ENCODE measurements at regions not wholly inside any gene's neighbourhood (a gene's known extent, or its start where the extent isn't known, plus 50 kb on each side); places are given as distances from the start of the nearest gene placed in this dataset.
A peak's percentile ranks its signal among the peaks of the same experiment; 100 is the strongest.

DNA sequence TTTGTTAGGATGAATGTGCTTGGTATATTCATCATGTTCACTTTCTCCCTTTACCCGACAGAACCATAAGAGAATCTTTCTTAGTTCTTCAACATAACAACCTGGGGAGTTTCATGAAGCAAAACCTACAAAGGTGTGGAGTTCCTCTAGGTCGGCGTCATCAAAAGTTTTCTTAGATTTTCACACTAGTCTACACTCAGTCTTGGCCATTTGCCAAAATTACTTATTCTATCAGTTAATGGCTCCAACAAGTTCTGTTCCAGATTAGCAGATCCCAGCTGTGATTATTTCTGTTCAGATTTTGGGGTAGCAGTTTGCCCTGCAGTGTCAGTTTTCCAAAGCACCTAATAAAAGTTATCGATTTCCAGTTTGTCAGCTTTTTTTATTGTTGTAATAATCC lies 935.8 kb upstream of the RAG2 start:
- Mint-ChIP-seq H3K4me3 (ENCODE audit: unreplicated experiment) (no peak overlapping the region), H3K9me3 (ENCODE audit: unreplicated experiment) (peaks cover 4% of the 10 kb centered on the region), H3K27me3 (ENCODE audit: low read depth, unreplicated experiment) (no peaks in the 10 kb centered on the region), H3K4me1 (ENCODE audit: low read depth, unreplicated experiment) (peaks cover 11% of the 10 kb centered on the region), H3K27ac (ENCODE audit: unreplicated experiment) (no peak overlapping the region), H3K36me3 (ENCODE audit: low read depth, unreplicated experiment) (no peaks in the 10 kb centered on the region)
- Histone ChIP-seq H4K20me1 (ENCODE audit: insufficient read depth, low read length) (no peaks in the 10 kb centered on the region), H3K36me3 (ENCODE audit: insufficient read depth, low read length) (no peaks in the 10 kb centered on the region), H3K4me2 (ENCODE audit: low read length) (no peak overlapping the region), H3K27ac (ENCODE audit: low read depth, low read length) (no peak overlapping the region), H3K9me3 (ENCODE audit: insufficient read depth, low read depth, low read length) (peaks cover 8% of the 10 kb centered on the region), H3K4me3 (ENCODE audit: insufficient read depth, low read depth, low read length) (no peak overlapping the region), H2AFZ (ENCODE audit: low read depth, low read length) (no peak overlapping the region), H3K27me3 (ENCODE audit: insufficient read depth, low read length) (no peaks in the 10 kb centered on the region), H3K4me1 (ENCODE audit: insufficient read depth, low read length) (no peaks in the 10 kb centered on the region), H3K9ac (ENCODE audit: low read length) (no peak overlapping the region), H3K79me2 (ENCODE audit: insufficient read depth, low read length) (no peaks in the 10 kb centered on the region)
- TF ChIP-seq EZH2 (IDR thresholded peaks at IDR 0.05; ENCODE audit: insufficient read depth, low read length): no peak
- FAIRE-seq: no peak
- DNase-seq (ENCODE audit: low read depth): no peak

DNA sequence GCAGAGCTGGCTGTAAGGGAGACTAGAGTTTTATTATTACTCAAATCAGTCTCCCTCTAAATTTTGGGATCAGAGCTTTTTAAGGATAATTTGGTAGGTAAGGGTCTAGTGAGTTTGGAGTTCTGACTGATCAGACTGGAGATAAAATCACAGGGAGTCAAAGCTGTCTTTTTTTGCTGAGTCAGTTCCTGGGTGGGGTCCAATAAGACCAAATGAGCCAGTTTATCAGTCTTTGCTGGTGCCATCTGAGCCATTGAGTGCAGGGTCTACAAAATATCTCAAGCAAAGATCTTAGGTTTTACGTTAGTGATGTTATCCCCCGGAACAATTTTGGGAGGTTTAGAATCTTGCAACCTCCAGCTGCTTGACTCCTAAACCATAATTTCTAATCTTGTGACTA lies 935.1 kb upstream of the RAG2 start:
- Histone ChIP-seq H4K20me1 (ENCODE audit: insufficient read depth, low read length) (no peaks in the 10 kb centered on the region), H3K4me3 (ENCODE audit: insufficient read depth, low read depth, low read length) (no peak overlapping the region), H2AFZ (ENCODE audit: low read depth, low read length) (no peak overlapping the region), H3K4me1 (ENCODE audit: insufficient read depth, low read length) (no peaks in the 10 kb centered on the region), H3K27ac (ENCODE audit: low read depth, low read length) (no peak overlapping the region), H3K9me3 (ENCODE audit: insufficient read depth, low read depth, low read length) (peaks cover 8% of the 10 kb centered on the region), H3K36me3 (ENCODE audit: insufficient read depth, low read length) (no peaks in the 10 kb centered on the region), H3K79me2 (ENCODE audit: insufficient read depth, low read length) (no peaks in the 10 kb centered on the region), H3K4me2 (ENCODE audit: low read length) (no peak overlapping the region), H3K9ac (ENCODE audit: low read length) (no peak overlapping the region), H3K27me3 (ENCODE audit: insufficient read depth, low read length) (no peaks in the 10 kb centered on the region)
- Mint-ChIP-seq H3K4me3 (ENCODE audit: unreplicated experiment) (no peak overlapping the region), H3K36me3 (ENCODE audit: low read depth, unreplicated experiment) (no peaks in the 10 kb centered on the region), H3K4me1 (ENCODE audit: low read depth, unreplicated experiment) (peaks cover 11% of the 10 kb centered on the region), H3K9me3 (ENCODE audit: unreplicated experiment) (peaks cover 6% of the 10 kb centered on the region), H3K27ac (ENCODE audit: unreplicated experiment) (no peak overlapping the region), H3K27me3 (ENCODE audit: low read depth, unreplicated experiment) (no peaks in the 10 kb centered on the region)
- TF ChIP-seq, protein P1, sequence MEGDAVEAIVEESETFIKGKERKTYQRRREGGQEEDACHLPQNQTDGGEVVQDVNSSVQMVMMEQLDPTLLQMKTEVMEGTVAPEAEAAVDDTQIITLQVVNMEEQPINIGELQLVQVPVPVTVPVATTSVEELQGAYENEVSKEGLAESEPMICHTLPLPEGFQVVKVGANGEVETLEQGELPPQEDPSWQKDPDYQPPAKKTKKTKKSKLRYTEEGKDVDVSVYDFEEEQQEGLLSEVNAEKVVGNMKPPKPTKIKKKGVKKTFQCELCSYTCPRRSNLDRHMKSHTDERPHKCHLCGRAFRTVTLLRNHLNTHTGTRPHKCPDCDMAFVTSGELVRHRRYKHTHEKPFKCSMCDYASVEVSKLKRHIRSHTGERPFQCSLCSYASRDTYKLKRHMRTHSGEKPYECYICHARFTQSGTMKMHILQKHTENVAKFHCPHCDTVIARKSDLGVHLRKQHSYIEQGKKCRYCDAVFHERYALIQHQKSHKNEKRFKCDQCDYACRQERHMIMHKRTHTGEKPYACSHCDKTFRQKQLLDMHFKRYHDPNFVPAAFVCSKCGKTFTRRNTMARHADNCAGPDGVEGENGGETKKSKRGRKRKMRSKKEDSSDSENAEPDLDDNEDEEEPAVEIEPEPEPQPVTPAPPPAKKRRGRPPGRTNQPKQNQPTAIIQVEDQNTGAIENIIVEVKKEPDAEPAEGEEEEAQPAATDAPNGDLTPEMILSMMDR (IDR thresholded peaks at IDR 0.05; ENCODE audit: insufficient read depth, low read depth, low read length): no peak
- no peak for DNase-seq (ENCODE audit: low read depth)
- no peak for FAIRE-seq

DNA sequence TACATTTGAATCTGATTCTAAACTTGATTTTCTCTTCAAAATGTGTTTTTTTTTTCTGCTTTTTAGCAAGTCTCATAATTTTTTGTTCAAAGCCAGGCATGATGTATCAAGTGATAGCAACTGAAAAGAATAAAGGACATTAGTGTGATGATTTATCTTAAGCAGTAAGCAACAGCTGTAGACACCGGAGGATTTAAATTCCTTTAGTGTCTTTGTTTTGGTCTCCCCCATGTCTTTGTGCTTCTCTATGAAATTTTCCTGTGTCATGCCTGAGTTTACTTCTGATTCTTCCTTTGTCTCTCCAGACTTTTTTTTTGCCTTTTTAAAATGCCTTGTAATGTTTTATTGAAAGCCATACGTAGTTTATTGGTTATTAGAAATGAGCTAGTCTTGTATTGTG lies 934.2 kb upstream of the RAG2 start:
- DNase-seq (ENCODE audit: low read depth) (no peak), FAIRE-seq (no peak)
- Histone ChIP-seq H2AFZ (ENCODE audit: low read depth, low read length) (no peak overlapping the region), H3K79me2 (ENCODE audit: insufficient read depth, low read length) (no peaks in the 10 kb centered on the region), H3K9ac (ENCODE audit: low read length) (no peak overlapping the region), H3K4me2 (ENCODE audit: low read length) (no peak overlapping the region), H4K20me1 (ENCODE audit: insufficient read depth, low read length) (no peaks in the 10 kb centered on the region), H3K4me1 (ENCODE audit: insufficient read depth, low read length) (no peaks in the 10 kb centered on the region), H3K27ac (ENCODE audit: low read depth, low read length) (no peak overlapping the region), H3K36me3 (ENCODE audit: insufficient read depth, low read length) (no peaks in the 10 kb centered on the region), H3K9me3 (ENCODE audit: insufficient read depth, low read depth, low read length) (peaks cover 8% of the 10 kb centered on the region), H3K27me3 (ENCODE audit: insufficient read depth, low read length) (no peaks in the 10 kb centered on the region), H3K4me3 (ENCODE audit: insufficient read depth, low read depth, low read length) (no peak overlapping the region)
- Mint-ChIP-seq H3K4me1 (ENCODE audit: low read depth, unreplicated experiment) (peaks cover 11% of the 10 kb centered on the region), H3K9me3 (ENCODE audit: unreplicated experiment) (peaks cover 7% of the 10 kb centered on the region), H3K36me3 (ENCODE audit: low read depth, unreplicated experiment) (no peaks in the 10 kb centered on the region), H3K27ac (ENCODE audit: unreplicated experiment) (peak overlapping the region; percentile 34), H3K4me3 (ENCODE audit: unreplicated experiment) (no peak overlapping the region), H3K27me3 (ENCODE audit: low read depth, unreplicated experiment) (no peaks in the 10 kb centered on the region)
- TF ChIP-seq EZH2 (IDR thresholded peaks at IDR 0.05; ENCODE audit: insufficient read depth, low read length): no peak
- TF ChIP-seq, protein P1 (IDR thresholded peaks at IDR 0.05; ENCODE audit: insufficient read depth, low read depth, low read length): no peak
